ENCODE measurements at regions not wholly inside any gene's neighbourhood (a gene's known extent, or its start where the extent isn't known, plus 50 kb on each side); places are given as distances from the start of the nearest gene placed in this dataset.

GRCh38 chr1:195150768-195151167 lies 1457.5 kb downstream of the KCNT2 start:
- no peaks in the 10 kb centered on the region for H3K27me3 ChIP-seq (ENCODE audit: insufficient read depth, poor library complexity, severe bottlenecking)
- no peak overlapping the region for H3K4me3 ChIP-seq (replicated peaks; ENCODE audit: insufficient read depth, low read length)
- no peak overlapping the region for H3K27ac ChIP-seq (replicated peaks)
- TF ChIP-seq CTCF (IDR thresholded peaks at IDR 0.05; ENCODE audit: insufficient read depth, low read length) (no peak), POLR2AphosphoS5 (IDR thresholded peaks at IDR 0.05; ENCODE audit: low read depth) (no peak), SPI1 (IDR thresholded peaks at IDR 0.05; ENCODE audit: borderline replicate concordance, low read depth) (no peak), REST (IDR thresholded peaks at IDR 0.05; ENCODE audit: insufficient replicate concordance, low read depth) (no peak), GABPA (IDR thresholded peaks at IDR 0.05; ENCODE audit: low read depth) (no peak)
- no peak for DNase-seq (ENCODE audit: low read depth in 1 of 2, low spot score in 1 of 2)

- TF ChIP-seq POLR2AphosphoS5 (IDR thresholded peaks at IDR 0.05; ENCODE audit: low read depth) (no peak), REST (IDR thresholded peaks at IDR 0.05; ENCODE audit: insufficient replicate concordance, low read depth) (no peak), SPI1 (IDR thresholded peaks at IDR 0.05; ENCODE audit: borderline replicate concordance, low read depth) (no peak), CTCF (IDR thresholded peaks at IDR 0.05; ENCODE audit: insufficient read depth, low read length) (no peak), GABPA (IDR thresholded peaks at IDR 0.05; ENCODE audit: low read depth) (no peak)
- no peak for DNase-seq (ENCODE audit: low read depth in 1 of 2, low spot score in 1 of 2)
- Histone ChIP-seq H3K4me3 (replicated peaks; ENCODE audit: insufficient read depth, low read length) (no peak overlapping the region), H3K27me3 (ENCODE audit: insufficient read depth, poor library complexity, severe bottlenecking) (no peaks in the 10 kb centered on the region), H3K27ac (replicated peaks) (no peak overlapping the region)
Measured at GRCh38 chr1:195141294-195141693, 1466.9 kb downstream of the KCNT2 start.

- DNase-seq (ENCODE audit: low read depth in 1 of 2, low spot score in 1 of 2): no peak
- no peak overlapping the region for H3K4me3 ChIP-seq (replicated peaks; ENCODE audit: insufficient read depth, low read length)
- H3K27ac ChIP-seq (replicated peaks): no peak overlapping the region
- no peak for TF ChIP-seq POLR2AphosphoS5 (IDR thresholded peaks at IDR 0.05; ENCODE audit: low read depth)
- no peak for TF ChIP-seq SPI1 (IDR thresholded peaks at IDR 0.05; ENCODE audit: borderline replicate concordance, low read depth)
- TF ChIP-seq REST (IDR thresholded peaks at IDR 0.05; ENCODE audit: insufficient replicate concordance, low read depth): no peak
- no peak for TF ChIP-seq CTCF (IDR thresholded peaks at IDR 0.05; ENCODE audit: insufficient read depth, low read length)
- TF ChIP-seq GABPA (IDR thresholded peaks at IDR 0.05; ENCODE audit: low read depth): no peak
- no peaks in the 10 kb centered on the region for H3K27me3 ChIP-seq (ENCODE audit: insufficient read depth, poor library complexity, severe bottlenecking)
Measured at GRCh38 chr1:195130598-195130997, 1477.6 kb downstream of the KCNT2 start.

Measured in HL-60 (cell line).